ENCODE measurements at regions not wholly inside any gene's neighbourhood (a gene's known extent, or its start where the extent isn't known, plus 50 kb on each side); places are given as distances from the start of the nearest gene placed in this dataset.

DNA sequence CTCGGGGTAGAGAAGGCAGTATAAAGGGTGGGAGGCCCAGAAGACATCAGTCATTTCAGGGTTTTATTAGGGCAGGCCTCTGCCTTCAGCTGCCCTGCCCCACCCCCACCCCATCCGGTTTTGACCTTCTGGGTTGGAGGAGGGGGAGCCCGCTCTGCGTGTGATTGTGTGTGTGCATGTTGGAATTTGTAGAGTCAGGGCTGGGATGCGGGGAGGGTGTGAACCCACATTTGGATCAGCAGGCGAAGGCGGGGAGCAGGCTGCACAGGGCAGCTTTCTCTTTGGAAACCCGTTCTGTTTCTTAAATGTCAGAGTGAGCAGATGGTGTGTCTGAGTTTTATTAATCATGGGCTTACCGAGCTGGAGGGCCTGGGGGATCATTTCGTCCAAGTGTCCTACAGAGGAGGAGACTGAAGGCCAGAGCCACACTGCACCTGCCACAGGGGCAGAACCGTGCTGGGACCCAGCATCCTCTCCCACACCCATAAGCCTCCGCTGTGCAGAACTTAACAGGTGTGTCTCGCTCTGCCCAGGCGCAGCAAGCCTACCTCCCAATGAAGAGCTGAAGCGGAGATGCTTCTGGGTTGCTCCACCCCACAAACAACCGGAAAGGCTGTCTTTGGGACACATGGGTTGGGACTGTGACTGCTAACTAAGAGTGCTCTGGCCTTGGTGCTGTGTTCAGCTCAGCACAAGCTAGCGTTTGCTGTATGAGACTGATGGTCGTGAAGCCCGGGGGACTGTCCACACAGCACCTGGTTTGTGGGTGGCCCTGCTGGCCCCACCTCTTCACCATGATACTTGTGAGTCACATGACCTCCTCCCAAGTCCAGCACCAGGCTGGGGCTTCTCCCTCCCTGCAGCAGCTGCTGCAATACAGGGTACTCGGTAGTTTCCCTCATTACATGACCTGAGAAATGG is 70.9 kb upstream of the GSE1 start:
- no peak for DNase-seq (ENCODE audit: low read depth in 2 of 2)

DNA sequence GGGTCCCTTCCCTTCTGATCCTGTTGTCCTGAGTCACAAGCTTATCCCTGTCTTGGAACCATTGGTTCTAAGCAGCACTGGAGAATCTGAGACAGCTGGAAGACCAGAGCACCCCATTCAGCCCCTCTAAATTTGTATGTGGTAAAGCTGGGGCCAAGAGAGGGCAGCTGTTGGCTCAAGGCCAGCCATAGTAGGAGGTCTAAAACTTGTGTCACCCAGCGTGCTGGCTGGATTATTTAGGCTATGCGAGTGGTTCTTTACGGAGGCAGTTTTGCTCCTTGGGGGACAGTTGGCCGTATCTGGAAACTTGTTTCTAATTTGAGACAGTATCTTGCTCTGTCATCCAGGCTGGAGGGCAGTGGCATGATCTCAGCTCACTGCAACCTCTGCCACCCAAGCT is 69.6 kb upstream of the GSE1 start:
- no peak for DNase-seq (ENCODE audit: low read depth in 2 of 2)

DNA sequence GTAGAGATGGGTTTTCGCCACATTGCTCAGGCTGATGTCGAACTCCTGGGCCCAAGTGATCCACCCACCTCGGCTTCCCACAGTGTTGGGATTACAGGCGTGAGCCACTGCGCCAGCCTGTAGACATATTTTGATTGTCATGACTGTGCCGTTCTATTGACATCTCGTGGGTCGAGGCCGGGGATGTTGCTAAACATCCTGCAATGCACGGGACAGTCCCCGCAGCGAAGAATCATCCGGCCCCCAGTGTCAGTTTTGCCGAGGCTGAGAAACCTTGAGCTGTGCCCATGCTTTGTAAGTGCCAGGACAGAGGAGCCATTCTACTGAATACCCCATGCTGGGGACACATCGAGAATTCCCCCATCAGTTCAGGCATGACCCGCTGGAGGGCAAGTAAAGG is 69.1 kb upstream of the GSE1 start:
- no peak for DNase-seq (ENCODE audit: low read depth in 2 of 2)

DNA sequence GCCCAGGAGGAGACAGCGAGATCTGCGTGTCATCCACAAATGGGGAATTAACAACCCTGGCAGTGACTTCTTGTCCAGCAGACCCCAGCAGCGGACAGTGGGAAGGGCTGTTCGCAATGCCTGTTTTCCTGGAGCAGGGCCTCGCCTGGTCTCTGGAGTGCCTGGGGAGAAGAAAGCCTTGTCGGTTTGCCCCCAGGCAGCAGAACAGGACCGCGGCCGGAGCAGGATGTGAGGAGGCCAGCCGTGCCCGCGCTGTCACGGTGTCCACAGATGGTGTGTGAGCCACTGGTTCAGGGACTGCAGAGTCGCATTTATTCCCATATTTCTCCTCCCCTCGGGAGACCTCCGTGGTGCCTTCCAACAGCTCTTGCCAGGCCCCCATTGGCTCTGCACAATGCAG is 68.5 kb upstream of the GSE1 start:
- DNase-seq (ENCODE audit: low read depth in 2 of 2), result no peak

DNA sequence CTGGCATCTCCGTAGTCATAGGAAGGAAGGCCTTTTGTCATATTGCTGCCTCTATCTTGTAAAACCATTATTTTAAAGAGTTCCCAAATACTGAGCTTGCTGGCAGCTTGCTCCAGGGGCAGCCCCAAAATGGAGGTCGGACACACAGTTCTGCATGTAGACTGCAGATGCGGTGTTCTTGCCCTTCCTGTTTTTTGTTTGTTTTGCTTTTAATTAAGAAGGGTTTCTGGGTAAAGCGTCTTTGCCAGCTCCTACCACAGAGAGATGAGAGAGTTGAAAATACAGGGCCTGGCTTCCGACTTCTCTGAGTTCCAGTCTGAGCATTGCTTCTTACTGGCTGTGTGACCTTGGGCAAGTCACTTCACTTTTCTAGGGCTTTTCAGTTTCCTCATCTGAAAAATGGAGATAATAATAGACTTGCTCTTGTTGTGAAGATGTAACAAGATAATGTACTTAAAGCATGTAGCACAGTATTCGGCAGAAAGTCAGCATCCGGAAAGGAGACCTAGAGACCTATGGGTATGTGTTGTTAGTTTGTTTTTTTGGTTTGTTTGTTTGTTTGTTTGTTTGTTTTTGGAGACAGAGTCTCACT is 67.8 kb upstream of the GSE1 start:
- no peak for DNase-seq (ENCODE audit: low read depth in 2 of 2)

DNA sequence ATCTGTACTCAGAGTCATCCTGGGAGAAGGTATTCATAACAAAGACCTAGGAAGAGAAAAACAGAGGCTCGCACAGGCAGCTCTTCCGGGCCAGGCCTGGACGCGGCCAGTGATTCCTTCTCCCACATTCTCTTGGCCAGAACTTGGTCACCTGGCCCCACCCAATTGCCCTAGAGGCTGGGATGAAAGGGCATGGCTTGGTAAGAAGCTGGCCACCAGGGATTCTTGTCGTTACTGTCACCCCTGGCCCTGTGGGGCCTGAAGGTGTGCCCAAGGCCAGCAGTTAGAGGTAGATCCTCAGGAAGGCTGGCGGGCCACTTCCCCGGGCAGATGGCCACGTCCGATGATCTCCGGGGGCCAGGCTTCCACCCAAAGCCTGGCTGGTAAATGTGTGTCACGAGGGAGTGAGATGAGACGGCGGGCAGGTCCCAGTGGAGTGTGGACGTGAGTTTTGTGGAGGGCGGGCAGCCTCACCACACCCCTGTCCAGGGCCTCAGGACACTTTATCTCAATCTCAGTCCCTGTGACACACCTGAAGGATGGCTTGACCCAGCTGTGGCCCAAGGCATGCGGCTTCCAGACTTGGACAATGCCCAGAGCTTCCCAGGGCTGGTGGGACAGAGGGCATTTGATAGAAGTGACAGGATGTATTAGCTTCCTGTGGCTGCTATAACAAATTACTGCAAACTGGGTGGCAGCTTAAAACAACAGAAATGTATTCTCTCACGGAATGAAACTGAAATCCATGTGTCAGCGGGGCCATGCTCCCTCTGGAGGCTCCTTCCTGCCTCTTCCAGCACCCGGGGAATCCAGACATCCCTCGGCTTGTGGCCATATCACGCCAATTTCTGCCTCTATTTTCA is 66.3 kb upstream of the GSE1 start:
- no peak for DNase-seq (ENCODE audit: low read depth in 2 of 2)

DNA sequence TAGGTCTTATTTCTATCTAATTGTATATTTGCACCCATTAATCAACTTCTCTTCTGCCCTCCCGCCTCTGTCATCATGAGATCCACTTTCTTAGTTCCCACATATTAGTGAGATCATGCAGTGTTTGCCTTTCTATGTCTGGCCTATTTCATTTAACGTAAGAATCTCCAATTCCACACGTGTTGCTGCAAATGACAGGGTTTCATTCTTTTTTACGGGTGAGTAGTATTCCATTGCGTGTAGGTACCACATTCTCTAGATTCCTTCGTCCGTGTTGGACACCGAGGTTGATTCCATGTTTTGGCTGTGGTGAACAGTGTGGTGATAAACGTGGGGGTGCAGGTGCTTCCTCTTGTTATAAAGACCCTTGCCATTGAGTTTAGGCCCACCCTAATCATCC is 64.7 kb upstream of the GSE1 start:
- DNase-seq (ENCODE audit: low read depth in 2 of 2), result no peak

DNA sequence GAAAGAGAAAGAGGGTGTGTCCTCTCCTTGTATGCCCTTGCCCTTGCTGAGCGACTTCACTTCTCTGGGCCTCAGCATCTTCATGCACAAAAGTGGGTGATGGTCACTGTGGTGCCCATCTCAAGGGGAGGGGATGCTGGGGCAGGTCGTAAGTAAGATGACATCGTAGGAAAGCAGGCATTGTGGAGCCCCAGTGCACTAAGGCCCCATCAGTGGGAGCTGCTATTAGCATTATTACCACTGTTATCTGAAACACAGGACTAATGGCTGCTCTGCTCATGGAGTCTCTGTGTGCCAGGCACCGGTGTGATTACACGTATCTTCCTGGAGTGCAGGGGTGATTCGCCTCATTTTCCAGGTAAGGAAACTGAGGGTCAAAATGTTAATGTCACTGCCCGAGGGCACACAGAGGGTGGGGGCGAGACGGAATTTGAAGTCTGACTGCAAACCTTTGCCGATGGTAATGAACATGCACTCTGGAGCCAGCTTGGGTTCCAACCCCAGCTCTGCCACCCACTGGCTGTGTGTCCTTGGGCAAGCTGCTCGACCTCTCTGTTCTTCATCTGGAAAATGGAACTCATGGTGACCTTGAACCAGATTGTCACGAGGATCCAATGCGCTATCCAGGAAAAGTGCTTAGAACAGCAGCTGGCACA is 63.2 kb upstream of the GSE1 start:
- DNase-seq (ENCODE audit: low read depth in 2 of 2), result no peak

DNA sequence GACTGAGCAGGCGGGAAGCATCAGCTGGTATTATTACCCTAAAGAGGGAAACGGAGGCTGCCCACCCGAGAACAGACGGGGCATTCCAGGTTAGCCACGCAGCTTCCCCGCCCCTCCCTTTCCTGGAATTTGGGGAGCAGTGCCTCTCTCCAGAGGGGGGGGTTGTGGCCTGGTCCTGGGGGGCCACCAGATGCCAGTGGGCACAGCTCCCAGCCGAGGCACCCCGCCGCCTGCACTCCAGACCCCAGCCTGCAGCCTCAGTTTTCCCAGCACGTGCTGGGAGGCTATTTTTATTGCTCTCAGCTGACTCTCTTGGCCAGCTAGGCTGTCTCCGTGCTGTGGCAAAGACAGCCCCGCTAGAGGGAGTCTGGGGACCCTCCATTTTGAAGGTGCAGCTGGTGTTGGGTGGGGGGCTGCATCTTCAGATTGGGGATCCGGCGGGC is 62.7 kb upstream of the GSE1 start:
- no peak for DNase-seq (ENCODE audit: low read depth in 2 of 2)

DNA sequence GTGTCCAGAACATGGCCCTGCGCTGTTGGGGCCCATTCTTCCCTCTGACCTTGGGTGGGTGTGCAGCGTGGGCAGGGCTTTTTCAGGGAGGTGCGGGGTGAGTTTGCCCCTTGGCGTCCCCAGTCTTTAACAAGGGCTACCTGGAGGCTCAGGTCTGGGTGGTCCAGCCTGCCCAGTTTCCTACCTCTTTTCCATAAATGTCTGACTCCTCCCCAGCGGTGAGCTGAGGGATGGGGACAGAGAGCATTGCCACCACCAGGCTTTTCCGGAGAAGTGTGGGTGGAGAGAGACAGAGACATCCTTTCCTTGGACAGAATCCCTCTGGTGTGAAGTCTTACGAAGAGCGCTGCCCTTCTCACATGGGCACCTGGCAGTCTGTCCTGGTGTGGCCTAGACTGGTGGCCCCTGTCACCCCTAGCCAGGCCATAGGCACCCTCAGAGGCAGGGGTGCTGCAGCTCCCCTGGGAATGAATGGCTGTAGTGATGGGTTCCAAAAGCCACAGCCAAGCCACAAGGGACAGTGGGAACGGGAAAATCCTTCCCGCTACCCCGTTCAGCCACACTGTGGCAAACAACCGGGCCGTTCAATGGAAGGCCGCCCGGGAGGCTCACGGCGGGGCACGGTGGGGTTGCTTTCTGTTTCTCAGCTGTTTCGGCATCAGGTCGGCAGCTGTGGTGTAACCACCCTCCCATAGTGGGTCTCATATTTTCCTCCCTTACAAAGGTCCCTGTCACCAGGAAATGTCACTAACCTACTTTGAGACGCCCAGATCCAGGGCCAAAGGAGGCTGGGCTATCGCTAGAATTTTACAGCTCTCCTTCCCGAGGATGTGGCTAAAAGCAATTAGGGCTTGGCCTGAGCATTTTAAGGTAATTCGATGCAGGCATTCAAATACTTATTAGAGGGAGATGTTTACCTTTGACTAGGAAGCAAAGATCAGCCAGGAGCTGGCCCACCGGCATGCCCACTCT is 61.9 kb upstream of the GSE1 start:
- DNase-seq (ENCODE audit: low read depth in 2 of 2), result no peak

DNA sequence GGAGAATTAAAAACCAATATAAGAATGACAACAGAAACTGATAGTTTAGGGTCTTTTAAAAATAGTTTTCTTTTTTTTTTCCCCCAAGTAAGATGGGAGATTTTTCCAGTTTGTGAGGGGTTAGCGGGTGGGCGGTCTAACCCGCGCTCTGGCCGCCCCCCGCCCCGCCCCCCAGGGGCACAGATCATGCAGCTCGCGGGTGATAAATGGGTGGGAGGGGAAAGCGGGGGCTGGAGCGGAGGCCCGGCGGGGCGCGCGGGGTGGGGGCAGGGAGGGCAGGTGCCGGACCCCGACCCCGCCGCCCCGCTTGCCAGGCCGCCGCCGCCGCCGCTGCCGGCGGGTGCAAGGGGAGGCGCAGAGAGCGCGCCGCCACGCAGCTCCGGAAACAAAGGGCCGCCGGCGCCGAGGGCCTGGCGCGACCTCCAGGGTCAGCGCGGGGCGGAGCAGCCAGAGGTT is 60.1 kb upstream of the GSE1 start:
- DNase-seq (ENCODE audit: low read depth in 2 of 2), result no peak

DNA sequence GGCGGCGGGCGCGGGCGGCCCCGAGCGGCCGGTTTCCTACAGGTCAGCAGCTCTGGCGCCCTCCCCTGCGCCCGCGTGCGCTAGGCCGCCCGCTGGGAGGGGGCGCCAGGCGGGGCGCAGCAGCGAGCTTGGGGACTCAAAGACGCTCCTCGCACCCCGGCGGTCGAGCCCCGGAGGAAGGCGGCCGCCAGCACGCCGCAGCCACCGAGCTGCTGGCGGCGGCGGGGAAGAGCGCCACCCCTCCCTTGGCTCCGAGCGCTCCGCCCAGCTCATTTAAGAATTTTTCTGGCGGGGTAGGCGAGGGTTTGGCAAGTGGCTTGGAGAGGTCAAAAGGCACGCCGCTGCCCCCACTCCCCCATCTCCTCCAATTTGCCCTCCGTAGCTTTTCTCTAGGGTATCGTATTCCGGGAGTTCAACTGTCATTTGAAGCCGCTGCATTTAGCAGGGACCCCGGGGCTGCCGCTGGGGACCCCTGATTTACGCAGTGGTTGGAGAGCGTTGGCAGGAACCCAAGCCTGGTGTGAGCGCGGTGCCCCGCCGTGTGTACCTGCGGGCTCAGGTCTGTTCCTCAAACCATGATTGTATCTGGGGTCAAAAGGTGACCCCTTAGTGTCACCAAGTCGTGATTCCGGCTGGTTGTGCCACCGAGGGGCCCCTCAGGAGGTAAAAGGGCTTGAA is 59.5 kb upstream of the GSE1 start:
- DNase-seq (ENCODE audit: low read depth in 2 of 2), result peak in 1 of 2 donors; percentile 36

DNA sequence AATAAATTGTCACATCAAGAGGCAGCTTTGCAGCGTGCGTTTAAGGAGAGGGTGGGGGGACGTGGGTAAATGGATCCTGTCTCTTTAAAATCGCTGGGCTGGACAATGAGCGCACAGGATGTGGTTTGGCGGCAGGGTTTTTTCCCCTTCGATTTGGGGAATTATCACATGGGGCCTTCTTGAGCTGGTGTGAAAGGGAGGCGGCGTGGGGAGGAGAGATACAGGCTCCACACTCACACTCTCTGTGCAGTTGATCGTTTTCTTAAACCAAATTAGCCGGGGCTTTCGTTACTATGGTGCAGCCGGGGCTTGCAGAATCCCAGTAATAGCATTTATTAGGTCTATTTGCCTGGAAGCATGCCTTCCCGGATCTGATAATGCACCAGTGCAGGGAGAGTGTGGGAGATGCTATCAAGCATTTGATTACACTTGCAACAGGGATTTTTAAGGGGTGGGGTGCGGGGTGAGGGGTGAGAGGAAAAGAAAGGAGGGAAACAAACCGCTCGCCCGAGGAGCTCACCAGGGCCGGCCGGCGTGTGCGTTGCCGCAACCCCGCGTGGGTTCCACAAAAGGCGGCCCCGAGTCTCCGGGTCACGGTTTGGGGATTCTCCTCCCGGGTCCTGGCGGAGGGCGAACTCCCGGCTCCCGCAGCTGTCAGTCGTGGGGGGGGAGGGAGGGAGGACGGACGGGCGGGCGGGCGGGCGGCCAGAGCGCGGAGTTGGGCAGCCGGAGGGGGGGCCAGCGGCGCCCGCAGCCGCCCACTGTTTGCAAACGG is 58.8 kb upstream of the GSE1 start:
- peak; percentile 51 to 57 for DNase-seq (ENCODE audit: low read depth in 2 of 2)

DNA sequence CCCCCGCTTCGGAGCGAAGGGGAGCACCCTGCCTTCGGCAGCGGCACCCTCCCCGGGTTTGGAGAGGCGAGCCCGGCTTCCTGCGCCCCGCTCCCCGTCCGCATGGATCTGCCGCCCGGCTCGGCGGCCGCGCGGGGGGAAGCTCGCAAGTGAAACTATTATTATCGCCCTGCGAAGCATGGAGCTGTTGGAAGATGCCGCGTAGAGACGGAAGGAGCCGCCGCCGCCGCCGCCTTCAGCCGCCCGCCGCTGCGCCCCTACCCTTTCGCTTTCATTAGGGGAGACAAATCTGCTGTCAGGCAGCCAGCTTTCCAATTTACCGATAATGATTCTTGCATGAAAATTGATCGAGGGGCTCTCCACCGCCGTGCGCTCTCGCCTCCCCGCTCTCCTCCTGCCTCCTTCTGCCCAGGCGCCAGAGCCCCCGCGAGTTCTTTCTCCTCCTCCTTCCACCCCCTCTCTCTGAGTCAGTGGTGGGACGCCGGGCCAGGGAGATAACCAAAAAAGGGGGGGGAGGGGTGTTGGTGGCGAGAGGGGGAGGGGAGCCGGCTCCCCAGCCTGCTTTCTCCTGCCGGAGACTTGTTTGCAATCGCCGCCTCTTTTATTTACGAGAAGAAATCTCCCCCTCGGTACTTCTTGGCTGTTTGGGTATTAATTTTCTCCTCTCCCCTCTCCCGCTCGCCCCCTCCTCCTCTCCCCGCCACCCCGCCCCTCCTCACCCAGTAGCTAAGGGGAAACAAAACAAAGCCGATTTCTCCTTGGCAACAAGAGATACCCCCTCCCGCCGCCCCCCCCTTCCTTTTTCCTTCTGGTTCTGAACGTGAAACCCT is 58.0 kb upstream of the GSE1 start:
- peak; percentile 55 to 56 for DNase-seq (ENCODE audit: low read depth in 2 of 2)

DNA sequence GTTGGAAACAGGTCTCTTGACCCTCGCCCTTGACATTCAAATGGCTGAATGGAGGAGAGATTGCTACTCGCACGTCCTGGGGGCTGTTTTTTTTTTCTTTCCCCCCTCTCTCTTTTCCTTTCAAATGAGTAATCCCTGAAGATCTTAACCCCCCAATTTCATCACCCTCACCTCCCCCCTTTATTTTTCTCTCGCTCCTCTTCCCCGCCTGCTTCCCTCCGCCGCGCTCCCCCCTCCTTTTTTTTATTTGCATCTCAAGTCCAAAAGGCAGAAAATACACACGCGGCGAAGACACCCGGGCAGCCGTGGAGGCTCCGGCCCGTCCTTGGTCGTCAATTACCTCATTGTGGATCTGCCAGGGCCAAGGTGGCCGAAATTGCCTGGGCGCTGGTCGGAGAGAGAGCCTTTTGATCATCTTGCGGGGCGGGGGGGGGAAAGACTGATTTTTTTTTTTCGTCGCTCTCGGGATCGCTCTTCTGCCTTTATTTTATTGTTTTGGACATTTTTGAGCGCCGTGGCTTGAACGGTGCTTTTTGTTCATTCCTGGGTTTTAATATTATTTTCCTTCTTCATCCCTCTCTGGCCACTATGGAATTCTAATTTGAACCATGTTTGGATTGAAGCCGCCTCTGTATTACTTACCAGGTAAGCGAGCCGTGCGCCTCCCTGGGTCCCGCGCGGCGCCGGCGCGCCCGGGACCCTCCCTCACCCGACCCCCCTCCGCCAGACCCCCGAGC is 57.2 kb upstream of the GSE1 start:
- no peak for DNase-seq (ENCODE audit: low read depth in 2 of 2)

DNA sequence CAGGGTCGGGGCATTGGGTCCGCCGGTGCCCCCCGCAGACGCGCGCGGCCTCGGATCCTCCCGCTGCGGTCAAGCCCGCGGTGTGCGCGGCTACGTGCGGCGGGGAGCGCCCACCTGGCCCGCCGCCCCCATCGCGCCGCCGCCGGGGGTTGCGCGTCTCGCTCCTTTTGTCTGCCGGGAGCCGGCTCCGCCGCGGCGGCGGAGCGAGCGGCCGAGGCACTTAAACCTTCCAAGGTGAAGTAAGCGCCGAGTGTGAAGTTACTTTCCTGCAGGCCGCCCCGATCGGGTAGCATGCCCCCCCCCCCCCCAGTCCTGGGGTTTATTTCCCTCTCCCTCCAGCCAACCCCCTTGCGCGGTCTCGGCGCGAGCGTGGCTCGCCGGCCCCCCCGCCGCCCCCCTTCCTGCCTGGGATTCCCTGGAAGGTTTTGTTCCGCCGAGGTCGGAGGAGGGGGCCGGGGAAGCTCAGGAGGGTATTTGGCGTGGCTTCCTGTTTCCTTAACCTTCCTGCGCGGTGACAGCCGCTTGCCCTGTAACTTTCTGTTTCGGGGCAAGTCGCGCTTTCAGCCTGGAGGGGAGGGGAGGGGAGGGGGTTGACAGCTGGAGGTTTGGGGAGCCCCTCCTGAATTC is 56.6 kb upstream of the GSE1 start:
- peak in 1 of 2 donors; percentile 50 for DNase-seq (ENCODE audit: low read depth in 2 of 2)

Measured in stimulated activated CD4-positive, alpha-beta T cell treated with anti-CD3 and anti-CD28 coated beads, Interleukin-1b, Interleukin-23, amount 100 ng/mL, for 4 hours (primary cell).